NCI-H1417 (cell line): ENCODE measurements at regions not wholly inside any gene's neighbourhood (a gene's known extent, or its start where the extent isn't known, plus 50 kb on each side); places are given as distances from the start of the nearest gene placed in this dataset.
"Not testable (repeated sequence)": the region's sequence is repeated elsewhere in the genome, so short reads cannot be mapped to it uniquely, and the experiment has no call there.

Source experiments
- DNase-seq, 3 experiments: peaks; one replicate each; lab custom pipeline; 2025; lab: John Stamatoyannopoulos, UW

DNA sequence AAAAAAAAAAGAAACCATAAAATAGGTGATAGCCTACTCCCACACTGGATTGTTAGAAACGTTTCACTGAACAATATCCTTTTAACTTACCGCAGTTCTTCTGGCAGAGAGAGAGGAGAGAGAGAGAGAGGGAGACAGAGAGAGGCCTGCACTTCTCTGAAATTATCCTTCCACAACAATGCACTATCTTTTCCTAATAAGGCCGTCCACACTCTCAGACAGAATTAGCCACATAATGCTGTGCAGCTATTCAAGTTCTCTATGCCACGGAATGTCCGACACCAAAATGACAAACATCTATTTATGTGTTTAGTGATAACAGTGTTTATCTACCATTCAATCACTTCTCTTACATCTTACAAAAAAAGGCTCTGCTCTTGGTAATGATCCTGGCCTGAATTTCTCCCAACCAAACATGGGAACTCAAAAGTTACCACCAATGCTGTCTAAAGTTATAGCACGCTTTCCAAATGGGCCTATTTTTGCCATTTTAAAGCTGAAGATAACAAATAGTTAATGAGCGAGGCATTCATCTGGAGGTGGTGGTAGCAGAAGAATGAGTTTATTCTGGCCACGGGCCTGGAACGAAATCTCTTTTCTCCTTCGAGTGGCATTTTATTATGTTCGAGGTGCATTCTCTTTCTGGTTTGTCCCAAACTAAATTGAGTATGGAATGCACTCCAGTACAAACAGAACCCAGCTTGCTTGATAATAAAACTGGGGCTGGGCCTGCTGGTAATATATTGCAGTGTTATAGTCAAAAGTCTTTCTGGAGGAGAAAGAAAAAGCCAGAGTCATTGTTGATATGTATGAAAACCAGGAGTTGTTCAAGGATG lies 160.2 kb upstream of the SVIL start:
- DNase-seq, result no peak

DNA sequence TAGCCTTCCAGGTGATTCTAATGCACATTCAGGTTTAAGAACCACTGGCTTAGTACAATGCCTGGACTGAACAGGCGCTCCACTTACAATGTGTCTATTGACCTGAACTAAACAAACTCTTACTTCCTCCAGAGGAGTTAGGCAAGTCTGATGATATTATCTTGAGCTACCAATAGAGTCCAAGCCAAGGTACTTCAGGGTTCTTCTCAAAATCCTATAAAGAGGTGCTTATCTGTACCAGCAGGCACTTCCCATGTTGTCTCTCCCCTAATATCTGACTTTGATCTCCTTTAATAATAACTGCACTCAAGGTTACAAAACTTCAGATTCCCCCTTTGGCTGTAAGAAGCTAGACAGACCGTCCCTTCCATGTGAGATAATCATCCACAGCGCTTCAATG lies 157.0 kb upstream of the SVIL start:
- DNase-seq, result no peak

DNA sequence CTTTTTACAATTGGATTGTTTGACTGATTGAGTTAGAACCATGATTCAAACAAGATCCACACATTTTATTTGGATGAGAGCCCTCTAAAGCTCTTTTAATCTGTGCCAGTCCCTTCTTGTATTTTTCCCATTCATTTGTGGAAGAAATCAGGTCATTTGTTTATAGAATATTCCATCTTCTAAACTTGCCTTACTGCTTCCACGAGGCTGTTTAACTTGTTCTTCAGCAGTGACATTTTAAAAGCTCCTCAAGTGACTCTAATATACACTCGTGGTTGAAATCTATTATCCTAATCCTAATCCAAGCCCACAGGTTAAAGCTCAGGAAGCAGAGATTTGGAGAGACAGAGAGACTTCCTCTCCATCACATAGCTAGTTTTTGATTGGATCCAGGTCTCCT lies 155.4 kb upstream of the SVIL start:
- no peak for DNase-seq

DNA sequence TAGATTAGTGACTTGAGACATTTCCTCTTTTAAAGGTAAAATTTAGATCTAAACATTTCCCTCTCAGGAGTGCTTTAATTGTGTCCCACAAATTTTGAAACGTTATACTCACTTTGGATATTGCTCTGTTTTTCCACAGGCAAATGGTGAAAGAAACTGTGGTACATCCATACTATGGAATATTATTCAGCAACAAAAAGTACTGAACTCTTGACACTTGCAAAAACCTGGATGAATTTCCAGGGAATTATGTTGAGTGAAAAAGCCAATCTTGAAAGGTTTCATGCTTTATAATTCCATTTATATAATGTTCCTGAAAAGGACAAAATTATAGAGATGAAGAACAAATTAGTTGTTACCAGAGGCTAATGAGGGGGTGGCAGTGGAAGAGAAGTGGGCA lies 153.3 kb upstream of the SVIL start:
- no peak for DNase-seq

DNA sequence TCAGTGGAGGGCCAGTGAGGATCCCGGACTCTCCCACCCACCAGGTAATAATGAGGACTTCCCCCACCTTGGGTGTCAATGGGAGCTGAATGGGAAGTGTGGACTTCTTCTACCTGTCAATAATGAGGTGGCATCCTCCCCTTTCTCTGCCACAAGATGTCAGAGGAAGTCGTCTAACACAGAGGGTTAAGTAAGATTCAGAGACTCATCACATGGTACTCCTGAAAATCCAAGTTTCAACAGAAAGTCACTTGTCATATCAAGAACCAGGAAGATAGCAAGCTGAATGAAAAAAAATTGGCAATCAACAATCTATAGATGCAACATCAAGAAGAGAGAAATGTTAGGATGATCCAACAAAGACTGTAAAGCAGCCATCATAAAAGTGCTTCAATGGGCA lies 150.9 kb upstream of the SVIL start:
- DNase-seq, result no peak

DNA sequence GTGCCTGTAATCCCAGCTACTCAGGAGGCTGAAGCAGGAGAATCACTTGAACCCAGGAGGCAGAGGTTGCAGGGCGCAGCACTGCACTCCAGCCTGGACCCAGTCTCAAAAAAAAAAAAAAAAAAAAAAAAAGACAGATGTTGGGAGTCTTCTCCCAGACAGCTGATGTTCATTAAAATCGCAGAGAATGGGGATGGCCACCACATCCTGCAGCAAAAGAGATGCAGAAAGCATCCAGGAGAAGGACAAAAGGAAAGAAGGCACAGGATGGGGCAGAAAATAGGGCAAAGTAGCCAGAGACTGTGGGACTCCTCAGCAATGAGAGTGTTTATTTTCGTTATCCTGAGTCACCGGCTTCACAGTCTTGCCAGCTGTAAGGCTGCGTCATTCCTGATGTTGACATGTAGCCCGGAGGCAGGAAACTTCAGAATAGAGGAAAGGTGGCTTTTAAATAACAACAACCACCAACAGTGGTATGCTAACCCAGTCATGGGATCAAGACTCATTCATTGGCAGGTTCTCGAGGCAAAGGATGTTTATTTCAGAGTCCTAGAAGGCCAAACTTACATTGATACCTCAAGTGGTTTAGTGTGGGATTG lies 149.5 kb upstream of the SVIL start:
- peak in 1 of 3 experiments; percentile 1 for DNase-seq

DNA sequence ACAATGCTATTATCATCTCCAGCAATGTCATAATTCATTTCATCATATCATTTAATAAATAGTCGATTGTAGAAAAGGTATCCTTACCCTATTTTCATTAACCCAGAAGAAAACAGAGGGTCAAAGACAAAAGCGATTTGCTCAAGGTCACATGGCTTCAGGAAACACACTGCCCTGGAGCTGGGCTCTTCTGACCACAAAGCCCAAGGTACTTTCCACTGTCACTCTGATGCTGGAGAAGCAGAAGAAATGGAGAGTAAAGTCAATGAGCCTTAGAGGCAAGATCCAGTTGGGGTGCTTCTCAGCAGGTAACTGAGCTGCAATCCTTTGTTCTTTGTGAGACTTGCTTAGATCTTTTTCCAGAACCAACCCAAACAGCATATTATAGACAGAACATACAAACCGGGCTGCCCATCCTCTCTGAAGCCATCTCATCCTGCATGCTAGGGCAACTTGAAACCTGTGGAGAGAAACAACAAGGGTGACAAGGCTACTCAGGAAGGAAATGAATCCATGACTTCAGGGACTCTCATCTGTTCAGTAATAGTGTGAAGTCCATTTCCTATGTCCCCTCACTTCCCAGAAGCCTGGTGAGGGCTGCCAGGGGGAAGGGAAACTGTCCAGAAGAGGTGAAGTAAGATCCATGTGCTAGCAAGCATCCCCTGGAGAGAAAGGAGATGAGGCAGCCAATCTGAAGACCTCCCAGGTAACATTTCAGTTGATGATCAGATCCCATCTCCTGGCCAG lies 148.6 kb upstream of the SVIL start:
- DNase-seq, result no peak

DNA sequence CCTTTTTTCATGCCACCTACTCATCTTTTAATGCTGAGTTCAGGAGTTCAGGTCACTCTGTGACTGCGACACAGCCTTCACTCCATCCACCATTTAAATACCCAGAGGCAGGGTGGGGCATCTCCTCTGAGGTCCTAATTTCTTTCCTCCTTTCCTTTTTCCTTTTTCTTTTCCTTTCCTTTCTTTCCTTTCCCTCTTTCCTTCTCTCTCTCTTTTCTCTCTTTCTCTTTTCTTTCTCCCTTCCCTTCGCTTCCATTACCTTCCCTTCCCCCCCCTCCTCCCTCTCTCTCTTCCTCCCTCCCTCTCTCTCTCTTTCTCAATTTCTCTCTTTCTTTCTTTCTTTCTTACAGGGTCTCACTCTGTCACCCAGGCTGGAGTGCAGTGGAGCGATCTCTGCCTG lies 145.9 kb upstream of the SVIL start:
- DNase-seq, result no peak

DNA sequence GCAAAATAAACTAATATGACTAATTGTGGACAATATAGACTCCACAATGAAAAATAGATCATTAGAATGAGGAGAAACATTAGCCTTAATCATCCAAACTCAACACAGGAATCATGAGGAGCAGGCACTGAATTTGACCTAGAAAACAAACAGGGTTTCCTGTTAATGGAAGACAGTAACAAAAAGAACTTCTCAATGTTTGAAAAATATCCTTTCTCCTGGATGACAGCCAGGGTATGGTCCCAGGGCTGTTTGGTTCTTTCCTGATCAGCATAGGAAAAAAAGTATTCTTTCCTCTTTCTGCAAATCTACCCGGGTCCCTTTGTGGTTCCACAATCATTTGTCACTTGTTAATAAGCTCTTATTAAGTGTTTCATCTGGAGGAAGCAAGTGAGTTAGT lies 145.3 kb upstream of the SVIL start:
- no peak for DNase-seq

DNA sequence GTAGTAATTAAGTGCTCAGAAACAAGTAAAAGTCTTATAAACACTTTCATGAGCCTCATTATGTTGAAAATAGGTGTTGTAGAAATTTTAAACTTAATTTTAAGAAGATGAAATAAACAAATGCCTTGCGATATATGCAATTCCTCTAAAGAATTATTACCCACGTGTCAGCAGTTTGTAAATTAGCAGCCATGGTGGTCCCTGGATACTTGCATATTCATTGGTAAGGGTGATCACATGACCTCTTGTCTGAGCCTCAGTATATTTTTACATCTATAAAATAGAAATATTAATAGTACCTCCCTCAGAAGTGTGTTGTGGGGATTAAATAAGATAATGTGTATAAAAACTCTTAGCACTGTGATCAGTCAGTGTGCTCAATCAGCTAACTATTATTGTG lies 141.5 kb upstream of the SVIL start:
- no peak for DNase-seq

DNA sequence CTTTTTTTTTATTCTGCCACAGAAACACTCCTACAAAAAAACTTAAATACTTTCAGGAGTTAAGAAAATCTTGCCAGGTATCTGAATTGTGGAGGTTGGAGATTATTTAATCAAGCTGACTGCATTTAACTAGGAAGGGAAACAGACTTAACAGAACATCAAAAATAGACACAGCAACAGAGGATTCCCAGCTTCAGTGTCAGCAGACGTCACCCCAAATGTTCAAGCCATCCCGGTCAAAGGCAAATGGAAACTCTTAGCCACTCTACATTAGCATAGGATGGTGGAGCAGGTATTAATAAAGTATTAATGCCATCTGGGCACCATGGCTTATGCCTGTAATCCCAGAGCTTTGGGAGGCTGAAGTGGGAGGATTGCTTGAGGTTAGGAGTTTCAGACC lies 139.7 kb upstream of the SVIL start:
- DNase-seq, result no peak

DNA sequence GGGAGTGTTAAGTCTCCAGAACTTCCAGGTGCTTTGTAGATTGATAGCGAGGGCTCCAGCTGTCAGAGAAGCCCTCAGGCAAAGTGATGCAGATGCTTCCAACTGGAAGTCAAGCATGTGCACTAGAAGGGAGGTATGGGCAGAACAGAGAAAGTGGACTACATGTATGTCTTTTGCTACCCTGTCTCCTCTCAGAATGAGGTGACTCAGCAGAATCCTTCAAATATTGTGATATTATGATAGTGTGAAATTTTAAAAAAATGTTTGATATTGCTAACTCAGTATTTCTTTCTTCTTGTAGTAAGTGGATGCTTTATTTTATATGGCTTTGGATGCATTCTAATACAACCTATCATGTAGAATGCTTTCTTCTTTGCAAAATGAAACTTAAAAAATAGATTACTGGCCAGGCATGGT lies 138.9 kb upstream of the SVIL start:
- no peak for DNase-seq

DNA sequence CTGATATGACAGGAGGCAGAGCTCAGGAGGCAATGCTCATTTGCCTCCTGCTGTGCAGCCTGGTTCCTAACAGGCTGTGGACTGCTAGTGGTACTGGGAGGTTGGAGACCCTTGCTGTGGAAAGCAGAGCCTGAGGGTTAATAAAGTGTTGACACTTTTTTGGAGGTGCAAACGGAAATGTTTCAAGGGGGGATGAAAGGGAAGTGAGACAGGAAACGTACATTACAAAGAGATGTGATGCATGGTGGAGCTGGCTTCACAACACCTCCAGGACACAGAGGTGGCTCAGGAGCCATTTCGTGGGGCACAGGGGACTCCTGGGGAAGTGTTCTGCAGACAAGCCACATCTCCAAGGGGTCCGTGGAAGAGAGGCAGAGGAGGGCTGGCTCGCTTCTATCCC lies 137.6 kb upstream of the SVIL start:
- DNase-seq, result no peak

DNA sequence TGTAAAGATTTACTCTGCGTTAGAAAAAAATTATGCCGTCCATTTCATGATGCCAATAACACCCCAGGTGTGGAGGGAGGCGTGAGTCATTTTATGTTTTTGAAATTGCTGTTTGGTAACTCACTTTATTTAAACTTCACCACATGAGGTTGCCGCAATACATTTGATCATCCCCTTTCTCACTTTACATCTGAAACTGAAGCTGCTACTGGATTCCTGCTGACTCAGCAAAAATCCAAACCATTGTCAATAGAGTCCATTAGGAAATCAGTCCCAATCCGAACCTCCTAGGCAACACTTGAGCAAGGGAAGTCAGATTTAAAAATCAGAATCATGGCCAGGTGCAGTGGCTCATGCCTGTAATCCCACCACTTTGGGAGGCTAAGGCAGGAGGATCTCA lies 136.6 kb upstream of the SVIL start:
- no peak for DNase-seq

DNA sequence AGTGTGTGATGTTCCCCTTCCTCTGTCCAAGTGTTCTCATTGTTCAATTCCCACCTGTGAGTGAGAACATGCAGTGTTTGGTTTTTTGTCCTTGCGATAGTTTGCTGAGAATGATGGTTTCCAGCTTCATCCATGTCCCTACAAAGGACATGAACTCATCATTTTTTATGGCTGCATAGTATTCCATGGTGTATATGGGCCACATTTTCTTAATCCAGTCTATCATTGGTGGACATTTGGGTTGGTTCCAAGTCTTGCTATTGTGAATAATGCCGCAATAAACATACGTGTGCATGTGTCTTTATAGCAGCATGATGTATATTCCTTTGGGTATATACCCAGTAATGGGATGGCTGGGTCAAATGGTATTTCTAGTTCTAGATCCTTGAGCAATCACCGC lies 134.5 kb upstream of the SVIL start:
- DNase-seq, result not testable (repeated sequence)

DNA sequence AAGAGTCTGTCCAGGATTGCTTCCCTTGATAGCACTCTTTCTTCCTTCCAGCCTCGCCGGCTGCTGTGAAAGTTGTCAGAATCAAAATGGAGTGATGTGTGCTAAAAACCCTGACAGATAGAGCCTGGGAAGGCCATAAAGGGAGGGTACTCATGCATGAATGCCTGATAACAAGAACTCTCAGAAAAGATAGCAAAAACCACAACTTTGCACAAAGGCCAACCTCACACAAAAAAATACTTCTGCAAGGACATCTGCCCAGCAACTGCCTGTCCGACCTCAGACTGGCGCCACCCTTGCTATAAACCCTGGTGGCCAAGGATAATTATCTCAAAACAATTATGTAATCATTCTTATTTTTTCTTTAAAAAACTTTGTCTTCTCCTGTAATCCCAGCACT lies 133.2 kb upstream of the SVIL start:
- no peak for DNase-seq

DNA sequence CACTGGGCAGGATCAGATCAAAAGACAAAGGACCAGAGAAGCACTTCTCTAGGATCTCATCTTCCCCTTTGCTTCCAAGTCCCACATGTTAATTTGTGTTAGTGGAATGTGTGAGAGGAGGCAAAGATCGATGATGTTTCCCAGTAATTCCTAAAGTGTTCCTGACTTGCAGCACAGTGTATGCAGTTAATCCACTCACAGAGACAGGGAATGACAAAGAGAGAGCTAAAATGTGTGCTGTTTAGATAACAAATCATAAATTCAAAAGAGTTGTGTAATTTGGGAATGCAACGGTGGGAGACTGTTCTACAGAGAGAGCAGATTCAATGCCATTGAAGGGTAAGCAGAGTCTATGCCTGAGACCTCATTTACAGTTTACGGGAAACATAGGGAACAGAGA lies 132.0 kb upstream of the SVIL start:
- no peak for DNase-seq

DNA sequence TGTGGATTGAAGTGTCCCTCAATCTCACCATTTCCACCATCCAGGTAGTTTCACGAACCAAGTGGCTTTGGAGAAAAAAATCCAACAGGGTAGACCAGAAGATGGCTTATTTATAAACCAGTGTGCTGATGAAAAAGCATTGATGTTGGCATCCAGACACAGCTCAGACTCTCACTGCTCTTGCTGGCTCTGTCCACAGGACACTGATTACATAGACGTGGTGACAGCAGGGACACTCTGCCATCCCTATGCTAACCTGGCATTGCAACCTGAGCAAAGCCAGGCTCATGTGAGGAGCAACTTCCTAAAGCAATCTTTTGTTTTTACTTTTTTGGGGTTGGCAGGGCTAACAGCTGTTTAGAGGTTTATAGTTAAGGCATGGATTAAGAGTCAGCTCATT lies 130.6 kb upstream of the SVIL start:
- DNase-seq, result no peak

DNA sequence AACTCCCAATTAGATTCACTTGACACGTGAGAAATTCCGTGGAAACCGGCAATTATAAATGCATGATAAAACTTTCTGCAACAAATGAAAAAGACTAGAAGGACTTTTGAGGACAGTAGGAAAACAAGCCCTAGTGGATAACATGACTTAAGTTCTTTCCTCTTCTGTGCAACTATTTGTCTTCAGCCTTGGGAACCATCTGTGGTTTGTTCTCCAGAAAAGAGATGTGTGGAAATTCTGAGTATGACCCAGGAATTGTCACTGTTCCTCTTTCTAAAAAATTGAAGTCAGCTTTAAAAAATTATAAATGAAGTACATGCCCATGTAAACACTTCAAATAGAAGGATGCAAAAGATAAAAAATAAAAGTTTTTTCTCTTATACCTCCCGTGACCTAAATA lies 128.6 kb upstream of the SVIL start:
- no peak for DNase-seq

DNA sequence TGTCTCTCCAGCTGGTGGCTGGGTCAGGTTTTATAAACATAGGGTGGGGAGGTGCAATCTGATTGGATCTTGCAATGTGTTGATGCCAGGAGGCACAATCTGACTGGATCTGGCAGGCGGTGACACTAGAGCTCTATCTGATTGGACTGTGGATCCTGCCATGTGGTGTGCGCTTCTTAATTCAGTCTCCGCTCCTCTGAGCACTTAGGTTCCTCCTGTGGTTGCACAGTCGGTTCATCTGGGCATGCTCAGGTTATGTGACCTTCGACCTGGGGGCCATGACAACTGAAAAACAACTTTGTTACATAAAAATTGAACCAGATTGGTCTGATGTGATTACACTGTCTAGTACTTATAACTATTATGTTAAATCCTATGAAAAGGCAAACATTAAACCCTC lies 127.1 kb upstream of the SVIL start:
- DNase-seq, result no peak

DNA sequence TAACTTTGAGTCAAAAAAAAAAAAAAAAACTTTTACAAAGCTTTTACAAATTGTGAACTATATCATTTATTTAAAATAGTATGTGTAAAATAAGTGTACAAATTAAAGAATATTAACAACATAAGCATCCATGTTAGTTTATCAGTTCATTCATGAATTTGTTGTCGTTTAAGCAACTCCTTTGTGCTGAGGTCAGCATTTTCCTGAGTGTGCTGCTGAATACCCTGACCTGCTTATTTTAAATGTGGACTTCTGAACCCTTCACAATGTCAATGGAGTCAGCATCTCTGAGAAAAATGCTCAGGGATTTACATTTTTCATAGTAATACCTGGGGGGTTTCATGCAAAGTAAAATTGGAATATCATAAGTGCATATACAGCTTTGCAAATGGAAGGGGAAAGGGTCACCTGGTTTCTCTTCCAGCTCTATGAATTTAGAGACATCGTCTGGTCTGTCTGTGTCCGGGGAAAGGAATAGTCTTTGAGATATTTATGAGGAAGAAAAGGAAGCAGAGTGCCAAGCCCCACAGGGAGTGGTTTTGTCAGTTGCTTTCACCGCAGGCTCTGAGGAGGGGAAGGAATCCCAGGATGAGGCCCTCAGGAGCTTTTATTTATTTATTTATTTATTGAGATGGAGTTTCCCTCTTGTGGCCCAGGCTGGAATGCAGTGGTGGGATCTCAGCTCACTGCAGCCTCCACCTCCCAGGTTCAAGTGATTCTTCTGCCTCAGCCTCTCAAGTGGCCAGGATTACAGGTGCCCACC lies 125.5 kb upstream of the SVIL start:
- DNase-seq, result no peak

DNA sequence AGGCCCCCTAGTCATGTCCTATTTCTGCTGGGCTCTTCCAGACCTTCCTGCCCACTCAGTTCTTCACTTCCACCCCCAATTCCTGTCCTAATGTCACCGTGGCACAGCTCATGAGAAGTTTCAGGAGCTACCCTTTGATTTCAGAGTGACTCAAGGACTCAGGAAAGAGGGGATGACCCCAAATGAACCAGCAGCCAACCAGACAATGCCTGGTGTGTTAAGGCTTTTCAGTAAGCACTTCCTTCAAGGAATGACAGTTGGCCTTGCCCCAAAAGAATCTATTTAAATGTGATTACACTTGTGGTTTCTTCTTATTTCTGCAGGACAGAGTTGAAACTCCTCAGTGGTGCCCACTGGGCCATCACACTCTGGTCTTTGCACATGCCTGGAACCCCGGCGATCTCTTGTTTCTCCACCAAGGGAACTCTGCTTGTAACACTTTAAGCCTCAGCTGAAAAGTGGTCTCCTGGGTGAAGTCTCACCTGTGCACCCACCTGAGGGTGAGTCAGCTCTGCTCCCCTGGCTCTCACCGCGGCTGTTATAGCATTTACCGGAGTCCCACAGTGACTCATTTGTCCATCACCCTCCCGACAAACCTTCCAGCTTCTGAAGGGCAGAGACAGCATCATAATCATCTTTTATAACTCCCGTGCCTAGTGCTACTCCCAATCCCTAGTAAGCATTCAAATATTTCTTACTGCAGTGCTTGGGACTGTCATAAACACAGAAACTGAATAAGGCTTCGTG lies 123.0 kb upstream of the SVIL start:
- no peak for DNase-seq
